ENCODE measurements at regions not wholly inside any gene's neighbourhood (a gene's known extent, or its start where the extent isn't known, plus 50 kb on each side); places are given as distances from the start of the nearest gene placed in this dataset.
A peak's percentile ranks its signal among the peaks of the same experiment; 100 is the strongest.
"Not testable (repeated sequence)": the region's sequence is repeated elsewhere in the genome, so short reads cannot be mapped to it uniquely, and the experiment has no call there.

DNA sequence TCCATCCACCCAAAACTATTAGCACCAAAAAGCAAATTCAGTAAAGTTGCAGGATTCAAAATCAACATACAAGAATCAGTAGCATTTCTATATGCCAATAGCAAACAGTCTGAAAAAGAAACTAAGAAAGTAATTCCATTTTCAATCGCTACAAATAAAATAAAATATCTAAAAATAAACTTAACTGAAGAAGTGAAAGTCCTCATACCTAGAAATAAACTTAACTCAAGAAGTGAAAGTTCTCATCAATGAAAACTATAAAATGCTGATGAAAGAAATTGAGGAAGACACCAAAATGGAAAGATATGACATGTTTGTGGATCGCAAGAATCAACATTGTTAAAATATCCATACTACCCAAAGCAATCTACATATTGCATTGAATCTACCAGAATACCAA, 103.0 kb upstream of the ARID1B start:
- Mint-ChIP-seq H3K4me3 (ENCODE audit: low read depth, unreplicated experiment) (no peak overlapping the region), H3K27me3 (ENCODE audit: unreplicated experiment) (no peaks in the 10 kb centered on the region), H3K27ac (ENCODE audit: unreplicated experiment) (no peak overlapping the region), H3K4me1 (ENCODE audit: low read depth, unreplicated experiment) (no peaks in the 10 kb centered on the region), H3K36me3 (ENCODE audit: insufficient read depth, unreplicated experiment) (no peaks in the 10 kb centered on the region), H3K9me3 (ENCODE audit: low read depth, unreplicated experiment) (peaks cover 3% of the 10 kb centered on the region)
- TF ChIP-seq, protein P1, sequence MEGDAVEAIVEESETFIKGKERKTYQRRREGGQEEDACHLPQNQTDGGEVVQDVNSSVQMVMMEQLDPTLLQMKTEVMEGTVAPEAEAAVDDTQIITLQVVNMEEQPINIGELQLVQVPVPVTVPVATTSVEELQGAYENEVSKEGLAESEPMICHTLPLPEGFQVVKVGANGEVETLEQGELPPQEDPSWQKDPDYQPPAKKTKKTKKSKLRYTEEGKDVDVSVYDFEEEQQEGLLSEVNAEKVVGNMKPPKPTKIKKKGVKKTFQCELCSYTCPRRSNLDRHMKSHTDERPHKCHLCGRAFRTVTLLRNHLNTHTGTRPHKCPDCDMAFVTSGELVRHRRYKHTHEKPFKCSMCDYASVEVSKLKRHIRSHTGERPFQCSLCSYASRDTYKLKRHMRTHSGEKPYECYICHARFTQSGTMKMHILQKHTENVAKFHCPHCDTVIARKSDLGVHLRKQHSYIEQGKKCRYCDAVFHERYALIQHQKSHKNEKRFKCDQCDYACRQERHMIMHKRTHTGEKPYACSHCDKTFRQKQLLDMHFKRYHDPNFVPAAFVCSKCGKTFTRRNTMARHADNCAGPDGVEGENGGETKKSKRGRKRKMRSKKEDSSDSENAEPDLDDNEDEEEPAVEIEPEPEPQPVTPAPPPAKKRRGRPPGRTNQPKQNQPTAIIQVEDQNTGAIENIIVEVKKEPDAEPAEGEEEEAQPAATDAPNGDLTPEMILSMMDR (IDR thresholded peaks at IDR 0.05; ENCODE audit: unreplicated experiment): no peak
- CTCF ChIA-PET: no interaction called here
- BruUV-seq (replicated peaks): no TSS peak
- intact Hi-C loops (cut with micrococcal nuclease; ENCODE audit: unreplicated experiment): no loop called here
- DNase-seq: no peak

DNA sequence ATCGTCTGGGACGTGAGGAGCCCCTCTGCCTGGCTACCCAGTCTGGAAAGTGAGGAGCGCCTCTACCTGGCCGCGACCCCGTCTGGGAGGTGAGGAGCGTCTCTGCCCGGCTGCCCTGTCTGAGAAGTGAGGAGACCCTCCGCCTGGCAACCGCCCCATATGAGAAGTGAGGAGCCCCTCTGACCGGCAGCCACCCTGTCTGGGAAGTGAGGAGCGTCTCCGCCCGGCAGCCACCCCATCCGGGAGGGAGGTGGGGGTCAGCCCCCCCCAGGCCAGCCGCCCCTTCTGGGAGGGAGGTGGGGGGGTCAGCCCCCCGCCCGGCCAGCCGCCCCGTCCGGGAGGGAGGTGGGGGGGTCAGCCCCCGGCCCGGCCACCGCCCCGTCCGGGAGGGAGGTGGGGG, 107.1 kb upstream of the ARID1B start:
- not testable (repeated sequence) for H3K4me1 Mint-ChIP-seq (ENCODE audit: low read depth, unreplicated experiment)
- CTCF ChIA-PET: interaction anchor here (0.6 kb wide), 1 partner anchor 1355 kb away, joined by 3 read pairs; no protein-coding TSS in a partner anchor

DNA sequence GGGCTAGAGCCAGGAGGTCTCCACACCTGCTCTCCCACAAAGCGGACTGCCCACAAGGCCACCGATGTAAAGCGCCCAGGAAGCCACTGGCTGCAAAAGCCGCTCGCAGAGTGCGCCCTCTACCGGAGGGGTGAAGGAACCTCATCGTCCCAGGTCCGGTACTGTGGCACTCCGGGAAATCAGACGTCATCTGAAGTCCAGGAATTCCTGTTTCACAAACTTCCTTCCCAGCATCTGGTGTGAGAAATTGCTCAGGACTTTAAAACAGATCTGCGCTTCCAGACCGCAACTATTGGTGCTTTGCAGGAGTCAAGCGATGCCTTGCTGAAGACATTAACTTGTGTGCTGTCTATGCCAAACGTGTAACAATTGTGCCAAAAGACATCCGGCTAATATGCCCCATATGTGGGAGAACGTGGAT, 115.1 kb upstream of the ARID1B start:
- no TSS peak for BruUV-seq (replicated peaks)
- Mint-ChIP-seq H3K36me3 (ENCODE audit: insufficient read depth, unreplicated experiment) (peaks cover 4% of the 10 kb centered on the region), H3K4me3 (ENCODE audit: low read depth, unreplicated experiment) (peak overlapping the region; percentile 62), H3K9me3 (ENCODE audit: low read depth, unreplicated experiment) (peaks cover 3% of the 10 kb centered on the region), H3K4me1 (ENCODE audit: low read depth, unreplicated experiment) (peaks cover 19% of the 10 kb centered on the region), H3K27me3 (ENCODE audit: unreplicated experiment) (peaks cover 27% of the 10 kb centered on the region), H3K27ac (ENCODE audit: unreplicated experiment) (no peak overlapping the region)
- CTCF ChIA-PET: no interaction called here
- intact Hi-C loops (cut with micrococcal nuclease; ENCODE audit: unreplicated experiment): loop anchor here (10.0 kb wide), 1 partner anchor 107 kb away; no protein-coding TSS in a partner anchor
- peak; percentile 89 for DNase-seq
- TF ChIP-seq, protein P1 (IDR thresholded peaks at IDR 0.05; ENCODE audit: unreplicated experiment): peak; percentile 65

More for the DNA sequence above, 107.1 kb upstream of the ARID1B start:
- H3K36me3 Mint-ChIP-seq (ENCODE audit: insufficient read depth, unreplicated experiment); intact Hi-C loops (cut with micrococcal nuclease; ENCODE audit: unreplicated experiment); H3K9me3 Mint-ChIP-seq (ENCODE audit: low read depth, unreplicated experiment); DNase-seq; H3K4me3 Mint-ChIP-seq (ENCODE audit: low read depth, unreplicated experiment); H3K27ac Mint-ChIP-seq (ENCODE audit: unreplicated experiment); BruUV-seq (replicated peaks): not testable (repeated sequence)
- H3K27me3 Mint-ChIP-seq (ENCODE audit: unreplicated experiment): peaks cover 21% of the 10 kb centered on the region

DNA sequence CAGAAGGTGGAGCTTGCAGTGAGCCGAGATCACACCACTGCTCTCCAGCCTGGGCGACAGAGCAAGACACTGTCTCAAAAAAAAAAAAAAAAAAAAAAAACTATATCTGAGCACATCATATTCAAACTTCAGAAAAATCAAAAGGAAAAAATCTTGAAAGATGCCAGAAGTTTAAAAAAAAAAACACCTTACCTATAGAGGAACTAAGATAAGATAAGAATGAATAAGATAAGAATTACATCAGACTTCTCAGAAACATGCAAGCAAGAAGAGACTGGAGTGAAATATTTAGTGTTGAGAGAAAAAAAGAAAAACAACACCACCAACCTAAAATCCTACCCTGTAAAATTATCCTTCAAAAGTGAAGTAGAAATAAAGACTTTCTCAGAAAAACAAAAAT, 116.8 kb upstream of the ARID1B start:
- TF ChIP-seq, protein P1 (IDR thresholded peaks at IDR 0.05; ENCODE audit: unreplicated experiment): no peak
- peaks cover 11% of the 10 kb centered on the region for H3K27me3 Mint-ChIP-seq (ENCODE audit: unreplicated experiment)
- peaks cover 3% of the 10 kb centered on the region for H3K9me3 Mint-ChIP-seq (ENCODE audit: low read depth, unreplicated experiment)
- CTCF ChIA-PET: interaction anchor here (0.6 kb wide), 1 partner anchor 24 kb away, joined by 3 read pairs; no protein-coding TSS in a partner anchor
- intact Hi-C loops (cut with micrococcal nuclease; ENCODE audit: unreplicated experiment): loop anchor here (10.0 kb wide), 1 partner anchor 106 kb away; no protein-coding TSS in a partner anchor
- no peak overlapping the region for H3K4me3 Mint-ChIP-seq (ENCODE audit: low read depth, unreplicated experiment)
- peaks cover 19% of the 10 kb centered on the region for H3K4me1 Mint-ChIP-seq (ENCODE audit: low read depth, unreplicated experiment)
- DNase-seq: no peak
- peaks cover 4% of the 10 kb centered on the region for H3K36me3 Mint-ChIP-seq (ENCODE audit: insufficient read depth, unreplicated experiment)
- no TSS peak for BruUV-seq (replicated peaks)
- H3K27ac Mint-ChIP-seq (ENCODE audit: unreplicated experiment): no peak overlapping the region

DNA sequence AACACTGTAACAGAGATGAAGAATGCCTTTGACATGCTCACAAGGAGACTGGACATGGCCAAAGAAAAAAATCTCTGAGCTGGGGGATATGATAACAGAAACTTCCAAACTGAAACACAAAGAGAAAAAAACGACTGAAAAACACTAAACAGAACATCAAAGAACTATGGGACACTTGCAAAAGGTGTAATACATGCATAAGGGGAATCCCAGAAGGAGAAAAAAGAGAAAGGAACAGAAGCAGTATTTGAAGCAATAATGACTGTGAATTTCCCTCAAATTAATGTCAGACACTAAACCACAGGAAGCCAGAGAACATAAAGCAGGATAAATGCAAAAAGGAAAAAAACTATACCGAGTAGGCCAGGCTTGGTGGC, 117.4 kb upstream of the ARID1B start:
- H3K27me3 Mint-ChIP-seq (ENCODE audit: unreplicated experiment): peaks cover 5% of the 10 kb centered on the region
- intact Hi-C loops (cut with micrococcal nuclease; ENCODE audit: unreplicated experiment): loop anchor here (10.0 kb wide), 1 partner anchor 105 kb away; no protein-coding TSS in a partner anchor
- H3K4me3 Mint-ChIP-seq (ENCODE audit: low read depth, unreplicated experiment): no peak overlapping the region
- peaks cover 3% of the 10 kb centered on the region for H3K9me3 Mint-ChIP-seq (ENCODE audit: low read depth, unreplicated experiment)
- no peak for DNase-seq
- H3K27ac Mint-ChIP-seq (ENCODE audit: unreplicated experiment): no peak overlapping the region
- CTCF ChIA-PET: interaction anchor here (0.6 kb wide), 1 partner anchor 23 kb away, joined by 3 read pairs; no protein-coding TSS in a partner anchor
- peaks cover 19% of the 10 kb centered on the region for H3K4me1 Mint-ChIP-seq (ENCODE audit: low read depth, unreplicated experiment)
- BruUV-seq (replicated peaks): no TSS peak
- TF ChIP-seq, protein P1 (IDR thresholded peaks at IDR 0.05; ENCODE audit: unreplicated experiment): no peak
- peaks cover 4% of the 10 kb centered on the region for H3K36me3 Mint-ChIP-seq (ENCODE audit: insufficient read depth, unreplicated experiment)
